Activated CD8-positive, alpha-beta T cell treated with anti-CD3 and anti-CD28 coated beads, Interleukin-2, amount 10 ng/mL, durations not matched to agents 7 days and 5 days (primary cell): ENCODE measurements at regions not wholly inside any gene's neighbourhood (a gene's known extent, or its start where the extent isn't known, plus 50 kb on each side); places are given as distances from the start of the nearest gene placed in this dataset.

Experiments
- ATAC-seq: fragments of 150-1000 bp; cut with Tn5 transposase; one replicate; pipeline ENCODE4 v1.10.0; 2021; ENCODE audit warnings: moderate library complexity
- CTCF ChIA-PET: fragments of 350-600 bp; sonication (Branson Sonifier 250); formaldehyde crosslinking; loops from one replicate; lab custom pipeline; 2021; ENCODE audit warnings: antibody characterized with exemption; lab: Charles Lee
- POLR2A ChIA-PET: fragments of 350-600 bp; sonication (Branson Sonifier 250); formaldehyde crosslinking; loops from one replicate; lab custom pipeline; 2021; ENCODE audit warnings: antibody characterized with exemption; lab: Charles Lee
- DNase-seq: peaks from one replicate; pipeline ENCODE4 v3.0.0-alpha.2; 2020
- H3K27ac Mint-ChIP-seq: one replicate; pipeline ENCODE4 v1.8.0; 2021; ENCODE audit warnings: mild to moderate bottlenecking, mixed read lengths
- H3K27me3 Mint-ChIP-seq: one replicate; pipeline ENCODE4 v1.8.0; 2021; ENCODE audit warnings: low read depth, mixed read lengths
- H3K36me3 Mint-ChIP-seq: one replicate; pipeline ENCODE4 v1.8.0; 2021; ENCODE audit warnings: low read depth, mixed read lengths
- H3K4me1 Mint-ChIP-seq: one replicate; pipeline ENCODE4 v1.8.0; 2021; ENCODE audit warnings: low read depth, mixed read lengths
- H3K4me3 Mint-ChIP-seq: one replicate; pipeline ENCODE4 v1.8.0; 2021; ENCODE audit warnings: mild to moderate bottlenecking, mixed read lengths
- H3K9me3 Mint-ChIP-seq: one replicate; pipeline ENCODE4 v1.8.0; 2022; ENCODE audit warnings: mixed read lengths; ENCODE audit not compliant: insufficient read depth

DNA sequence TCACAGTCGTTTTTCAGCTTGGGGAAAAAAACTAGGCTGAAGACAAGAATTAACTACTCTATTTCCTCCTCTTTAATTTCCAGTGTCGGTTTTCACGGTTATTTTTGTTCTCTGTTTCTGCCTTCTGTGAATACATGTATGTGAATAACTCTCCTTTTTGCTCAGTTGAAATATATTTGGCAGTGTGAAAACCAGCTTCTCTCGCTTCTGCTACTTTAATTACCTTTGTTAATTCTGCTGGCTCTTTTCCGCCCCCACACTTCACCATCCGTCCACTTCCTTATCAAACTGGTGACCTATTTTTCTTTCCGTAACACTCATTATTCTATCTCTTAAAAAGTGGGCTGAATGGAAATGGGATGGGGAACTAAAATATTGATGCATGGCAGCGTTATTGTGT, 126.4 kb downstream of the POU4F1 start:
- DNase-seq (no peak), ATAC-seq (no peak)
- CTCF ChIA-PET: no interaction called here
- Mint-ChIP-seq H3K4me3 (no peak overlapping the region), H3K9me3 (no peaks in the 10 kb centered on the region), H3K4me1 (no peaks in the 10 kb centered on the region), H3K36me3 (no peaks in the 10 kb centered on the region), H3K27ac (no peak overlapping the region), H3K27me3 (no peaks in the 10 kb centered on the region)
- POLR2A ChIA-PET: no interaction called here

DNA sequence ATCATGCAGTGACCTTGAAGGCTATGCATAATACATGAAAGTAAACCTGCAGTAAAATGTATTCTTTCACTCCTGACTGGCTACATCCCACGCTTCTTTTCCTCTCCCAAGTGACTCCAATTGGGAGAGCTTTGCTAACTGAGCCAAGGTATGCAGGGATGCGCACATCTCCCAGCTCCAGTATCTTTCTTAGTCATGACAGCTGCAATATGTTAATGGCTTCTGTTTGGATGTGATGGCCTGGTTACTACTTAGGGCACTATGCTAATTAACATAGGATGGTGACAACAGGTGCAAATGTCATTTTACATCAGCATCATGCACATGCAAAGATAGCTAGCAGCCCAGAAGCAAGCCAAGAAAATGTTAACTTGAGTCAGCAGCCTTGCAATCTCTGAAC, 134.7 kb downstream of the POU4F1 start:
- DNase-seq: no peak
- no peaks in the 10 kb centered on the region for H3K27me3 Mint-ChIP-seq
- POLR2A ChIA-PET: no interaction called here
- no peak overlapping the region for H3K27ac Mint-ChIP-seq
- H3K36me3 Mint-ChIP-seq: no peaks in the 10 kb centered on the region
- H3K4me3 Mint-ChIP-seq: no peak overlapping the region
- CTCF ChIA-PET: no interaction called here
- no peaks in the 10 kb centered on the region for H3K9me3 Mint-ChIP-seq
- no peak for ATAC-seq
- H3K4me1 Mint-ChIP-seq: no peaks in the 10 kb centered on the region

GRCh38 chr13:78465250-78465649, 138.1 kb downstream of the POU4F1 start:
- Mint-ChIP-seq H3K36me3 (no peaks in the 10 kb centered on the region), H3K27me3 (no peaks in the 10 kb centered on the region), H3K27ac (no peak overlapping the region), H3K4me3 (no peak overlapping the region), H3K9me3 (no peaks in the 10 kb centered on the region), H3K4me1 (no peaks in the 10 kb centered on the region)
- CTCF ChIA-PET: no interaction called here
- POLR2A ChIA-PET: no interaction called here
- DNase-seq (no peak), ATAC-seq (no peak)

DNA sequence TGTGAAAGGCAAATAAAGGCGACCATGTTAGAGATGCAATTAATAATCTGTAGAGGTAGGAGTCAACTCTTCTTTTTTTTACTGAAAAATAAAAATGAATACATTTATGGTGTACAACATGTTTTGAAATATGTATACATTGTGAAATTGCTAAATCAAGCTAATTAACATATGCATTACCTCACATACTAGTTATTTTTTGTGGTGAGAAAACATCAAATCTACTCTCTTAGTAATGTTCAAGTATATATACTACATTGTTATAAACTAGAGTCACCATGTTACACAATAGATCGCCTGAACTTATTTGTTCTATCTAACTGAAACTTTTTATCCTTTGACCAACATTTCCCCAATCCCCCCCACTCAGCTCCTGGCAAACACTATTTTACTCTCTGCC, 143.2 kb downstream of the POU4F1 start:
- DNase-seq (no peak), ATAC-seq (no peak)
- H3K9me3 Mint-ChIP-seq: no peaks in the 10 kb centered on the region
- H3K27me3 Mint-ChIP-seq: no peaks in the 10 kb centered on the region
- H3K36me3 Mint-ChIP-seq: no peaks in the 10 kb centered on the region
- H3K4me1 Mint-ChIP-seq: no peaks in the 10 kb centered on the region
- ChIA-PET POLR2A (no interaction called here), CTCF (no interaction called here)
- no peak overlapping the region for H3K27ac Mint-ChIP-seq
- H3K4me3 Mint-ChIP-seq: no peak overlapping the region

DNA sequence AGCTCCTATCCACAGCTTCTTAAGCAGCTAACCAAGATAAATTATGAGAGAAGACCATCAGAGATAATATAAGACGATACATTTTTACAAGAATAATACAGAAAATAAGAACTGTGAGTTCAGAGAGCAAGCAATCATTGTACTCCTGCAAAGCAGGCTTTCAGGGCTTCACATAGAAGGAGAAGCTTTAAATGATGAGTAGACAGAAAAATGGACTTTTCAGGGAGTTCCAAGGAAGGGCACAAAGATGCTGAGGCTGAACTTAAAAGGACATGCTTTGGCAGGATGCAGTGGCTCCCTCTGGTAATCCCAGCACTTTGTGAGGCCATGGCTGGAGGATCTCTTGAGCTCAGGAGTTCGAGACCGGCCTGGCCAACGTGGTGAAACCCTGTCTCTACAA, 159.5 kb downstream of the POU4F1 start:
- ChIA-PET CTCF (interaction anchor here (1.0 kb wide), 1 partner anchor 8 kb away, joined by 3 read pairs; no protein-coding TSS in a partner anchor), POLR2A (no interaction called here)
- no peak for ATAC-seq
- Mint-ChIP-seq H3K36me3 (no peaks in the 10 kb centered on the region), H3K27me3 (no peaks in the 10 kb centered on the region), H3K4me1 (no peaks in the 10 kb centered on the region), H3K4me3 (no peak overlapping the region), H3K27ac (no peak overlapping the region), H3K9me3 (no peaks in the 10 kb centered on the region)
- DNase-seq: no peak

GRCh38 chr13:78437781-78438180, 165.6 kb downstream of the POU4F1 start:
- no peaks in the 10 kb centered on the region for H3K27me3 Mint-ChIP-seq
- CTCF ChIA-PET: no interaction called here

DNA sequence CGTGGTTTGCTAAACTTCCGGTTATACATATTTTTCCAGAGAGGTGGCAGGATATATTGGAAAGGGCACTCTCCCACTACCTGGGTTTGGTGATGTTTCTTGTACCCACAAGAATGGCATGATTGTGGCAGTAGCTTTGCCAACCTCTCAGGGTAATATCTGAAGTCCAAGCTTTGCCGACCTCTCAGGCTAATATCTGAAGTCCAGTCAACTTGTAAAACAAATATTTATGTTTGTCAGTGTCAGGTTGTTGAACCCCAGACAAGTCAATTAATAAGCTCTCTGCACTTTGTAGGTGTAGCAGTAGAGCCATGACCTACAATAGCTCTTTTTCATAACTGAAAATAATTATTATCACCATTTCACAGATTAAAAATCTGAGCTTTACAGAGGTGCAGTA, 167.0 kb downstream of the POU4F1 start:
- no peak for DNase-seq
- H3K27ac Mint-ChIP-seq: no peak overlapping the region
- no peaks in the 10 kb centered on the region for H3K9me3 Mint-ChIP-seq
- no peaks in the 10 kb centered on the region for H3K4me1 Mint-ChIP-seq
- ChIA-PET POLR2A (no interaction called here), CTCF (no interaction called here)
- H3K27me3 Mint-ChIP-seq: no peaks in the 10 kb centered on the region
- no peaks in the 10 kb centered on the region for H3K36me3 Mint-ChIP-seq
- no peak overlapping the region for H3K4me3 Mint-ChIP-seq
- no peak for ATAC-seq

More at GRCh38 chr13:78437781-78438180, 165.6 kb downstream of the POU4F1 start:
- POLR2A ChIA-PET: no interaction called here
- no peak overlapping the region for H3K27ac Mint-ChIP-seq
- H3K4me1 Mint-ChIP-seq: no peaks in the 10 kb centered on the region
- DNase-seq (no peak), ATAC-seq (no peak)
- H3K36me3 Mint-ChIP-seq: no peaks in the 10 kb centered on the region
- H3K4me3 Mint-ChIP-seq: no peak overlapping the region
- no peaks in the 10 kb centered on the region for H3K9me3 Mint-ChIP-seq

- DNase-seq: no peak
- ChIA-PET POLR2A (no interaction called here), CTCF (no interaction called here)
- no peak for ATAC-seq
- no peak overlapping the region for H3K27ac Mint-ChIP-seq
- no peaks in the 10 kb centered on the region for H3K4me1 Mint-ChIP-seq
- H3K36me3 Mint-ChIP-seq: no peaks in the 10 kb centered on the region
- H3K4me3 Mint-ChIP-seq: no peak overlapping the region
- no peaks in the 10 kb centered on the region for H3K27me3 Mint-ChIP-seq
- H3K9me3 Mint-ChIP-seq: no peaks in the 10 kb centered on the region
Observed at GRCh38 chr13:78431328-78431727, 172.0 kb downstream of the POU4F1 start.

- H3K27me3 Mint-ChIP-seq: no peaks in the 10 kb centered on the region
- ATAC-seq: no peak
- H3K4me3 Mint-ChIP-seq: no peak overlapping the region
- no peaks in the 10 kb centered on the region for H3K9me3 Mint-ChIP-seq
- H3K4me1 Mint-ChIP-seq: no peaks in the 10 kb centered on the region
- POLR2A ChIA-PET: no interaction called here
- H3K36me3 Mint-ChIP-seq: no peaks in the 10 kb centered on the region
- CTCF ChIA-PET: no interaction called here
- H3K27ac Mint-ChIP-seq: no peak overlapping the region
- DNase-seq: no peak
Observed at GRCh38 chr13:78430811-78431210, 172.5 kb downstream of the POU4F1 start.

GRCh38 chr13:78430166-78430791, 173.1 kb downstream of the POU4F1 start:
- CTCF ChIA-PET: no interaction called here
- Mint-ChIP-seq H3K36me3 (no peaks in the 10 kb centered on the region), H3K4me1 (no peaks in the 10 kb centered on the region), H3K4me3 (no peak overlapping the region), H3K9me3 (no peaks in the 10 kb centered on the region), H3K27ac (no peak overlapping the region), H3K27me3 (no peaks in the 10 kb centered on the region)
- no peak for ATAC-seq
- POLR2A ChIA-PET: no interaction called here
- DNase-seq: no peak

DNA sequence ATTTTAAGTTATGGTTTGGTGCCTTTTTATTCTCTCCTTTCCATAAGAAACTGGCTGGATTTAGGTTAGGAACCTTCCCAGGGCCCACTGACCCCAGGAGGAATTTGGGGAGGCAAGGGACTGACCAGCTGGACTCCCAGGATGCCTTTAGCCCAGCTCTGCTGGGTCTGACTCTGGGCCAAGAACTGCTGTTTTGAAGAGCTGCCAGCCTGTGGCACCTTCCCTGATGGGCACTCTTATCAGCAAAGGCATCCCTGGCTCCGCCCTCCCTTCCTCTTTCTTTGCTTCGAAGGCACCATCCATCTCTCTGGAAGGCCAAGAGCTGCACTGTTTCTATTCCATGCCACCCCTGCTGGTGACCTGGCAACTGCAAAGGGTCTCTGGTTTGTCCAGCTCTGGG, 174.7 kb downstream of the POU4F1 start:
- Mint-ChIP-seq H3K36me3 (no peaks in the 10 kb centered on the region), H3K27ac (no peak overlapping the region), H3K4me3 (no peak overlapping the region), H3K4me1 (no peaks in the 10 kb centered on the region), H3K27me3 (no peaks in the 10 kb centered on the region), H3K9me3 (no peaks in the 10 kb centered on the region)
- CTCF ChIA-PET: no interaction called here
- POLR2A ChIA-PET: no interaction called here
- DNase-seq (no peak), ATAC-seq (no peak)

DNA sequence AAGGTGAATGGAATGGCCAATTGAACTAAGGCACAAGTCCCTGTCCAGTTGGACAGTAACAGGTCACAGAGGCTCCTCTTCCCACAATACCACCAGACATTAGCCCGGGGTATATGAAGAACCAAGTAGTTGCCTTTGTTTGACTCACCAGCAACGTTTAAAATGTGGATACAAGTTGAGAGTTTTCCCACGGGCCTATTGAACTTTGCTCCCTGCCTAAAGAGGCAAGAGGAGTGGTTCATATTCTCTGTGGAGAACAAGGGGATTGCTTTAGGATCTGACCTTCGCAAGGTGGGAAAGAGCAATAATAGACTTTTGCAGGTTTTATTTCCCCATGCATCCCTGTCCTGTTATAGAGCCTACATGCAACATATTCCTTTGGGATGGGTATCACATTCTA, 177.2 kb downstream of the POU4F1 start:
- ChIA-PET POLR2A (no interaction called here), CTCF (no interaction called here)
- no peak for DNase-seq
- no peaks in the 10 kb centered on the region for H3K4me1 Mint-ChIP-seq
- ATAC-seq: no peak
- H3K36me3 Mint-ChIP-seq: no peaks in the 10 kb centered on the region
- no peak overlapping the region for H3K4me3 Mint-ChIP-seq
- H3K27me3 Mint-ChIP-seq: no peaks in the 10 kb centered on the region
- no peaks in the 10 kb centered on the region for H3K9me3 Mint-ChIP-seq
- H3K27ac Mint-ChIP-seq: no peak overlapping the region

DNA sequence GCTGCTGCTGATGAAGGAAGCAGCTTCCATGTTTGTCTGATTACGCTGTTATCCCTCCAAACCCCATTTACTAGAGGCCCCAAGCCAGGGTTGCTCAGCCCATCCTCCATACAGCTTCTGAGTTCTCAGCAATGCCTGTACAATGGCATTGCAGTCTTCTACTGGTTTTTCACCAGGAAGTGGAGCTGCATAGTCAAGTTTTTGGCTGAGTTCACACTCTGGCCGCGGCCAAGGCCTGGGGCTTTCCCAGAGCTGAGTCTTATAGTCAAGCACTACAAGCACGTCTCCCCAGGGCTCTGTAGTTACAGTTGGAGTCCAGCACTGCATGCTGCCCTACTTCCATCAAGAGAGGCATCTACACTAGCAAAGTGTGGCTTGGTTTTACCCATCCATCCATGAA, 182.5 kb downstream of the POU4F1 start:
- DNase-seq: no peak
- Mint-ChIP-seq H3K36me3 (no peaks in the 10 kb centered on the region), H3K27ac (no peak overlapping the region), H3K27me3 (no peaks in the 10 kb centered on the region), H3K4me1 (no peaks in the 10 kb centered on the region), H3K4me3 (no peak overlapping the region), H3K9me3 (no peaks in the 10 kb centered on the region)
- POLR2A ChIA-PET: no interaction called here
- CTCF ChIA-PET: no interaction called here
- no peak for ATAC-seq
